Kidney glomerular epithelial cell (primary cell): ENCODE measurements at regions not wholly inside any gene's neighbourhood (a gene's known extent, or its start where the extent isn't known, plus 50 kb on each side); places are given as distances from the start of the nearest gene placed in this dataset.
A peak's percentile ranks its signal among the peaks of the same experiment; 100 is the strongest.

Source experiments
- DNase-seq: peaks from one replicate; lab custom pipeline; 2025; lab: John Stamatoyannopoulos, UW

GRCh38 chr5:21694567-21694966 lies 1158.6 kb downstream of the CDH12 start:
- no peak for DNase-seq

- no peak for DNase-seq
These were observed 1159.6 kb downstream of the CDH12 start for GRCh38 chr5:21693591-21693990.

GRCh38 chr5:21689587-21689986 lies 1163.6 kb downstream of the CDH12 start:
- no peak for DNase-seq

- DNase-seq: no peak
These were observed 1164.5 kb downstream of the CDH12 start for GRCh38 chr5:21688655-21689054.

GRCh38 chr5:21687621-21688020 lies 1165.5 kb downstream of the CDH12 start:
- no peak for DNase-seq

GRCh38 chr5:21686706-21687105 lies 1166.4 kb downstream of the CDH12 start:
- no peak for DNase-seq

- DNase-seq: peak; percentile 26
These were observed 1167.6 kb downstream of the CDH12 start for GRCh38 chr5:21685522-21685921.

GRCh38 chr5:21684992-21685391 lies 1168.2 kb downstream of the CDH12 start:
- DNase-seq: no peak

- DNase-seq: no peak
These were observed 1171.2 kb downstream of the CDH12 start for GRCh38 chr5:21681911-21682310.

GRCh38 chr5:21680641-21681040 lies 1172.5 kb downstream of the CDH12 start:
- DNase-seq: no peak

- DNase-seq: peak; percentile 73
These were observed 1172.9 kb downstream of the CDH12 start for GRCh38 chr5:21680196-21680595.

GRCh38 chr5:21678526-21678925 lies 1174.6 kb downstream of the CDH12 start:
- no peak for DNase-seq

GRCh38 chr5:21672911-21673310 lies 1180.2 kb downstream of the CDH12 start:
- DNase-seq: no peak

- DNase-seq: no peak
These were observed 1180.8 kb downstream of the CDH12 start for GRCh38 chr5:21672360-21672759.

- no peak for DNase-seq
These were observed 1187.6 kb downstream of the CDH12 start for GRCh38 chr5:21665524-21665923.

GRCh38 chr5:21663082-21663481 lies 1190.1 kb downstream of the CDH12 start:
- DNase-seq: no peak

GRCh38 chr5:21661184-21661583 lies 1192.0 kb downstream of the CDH12 start:
- DNase-seq: no peak

GRCh38 chr5:21654556-21654955 lies 1198.6 kb downstream of the CDH12 start:
- DNase-seq: no peak

- no peak for DNase-seq
These were observed 1203.2 kb downstream of the CDH12 start for GRCh38 chr5:21649969-21650368.

GRCh38 chr5:21646469-21646868 lies 1206.7 kb downstream of the CDH12 start:
- no peak for DNase-seq

- no peak for DNase-seq
These were observed 1209.1 kb downstream of the CDH12 start for GRCh38 chr5:21644032-21644431.

- no peak for DNase-seq
These were observed 1210.8 kb downstream of the CDH12 start for GRCh38 chr5:21642312-21642711.

- peak; percentile 40 for DNase-seq
These were observed 1229.3 kb downstream of the CDH12 start for GRCh38 chr5:21623831-21624230.

- no peak for DNase-seq
These were observed 1237.9 kb downstream of the CDH12 start for GRCh38 chr5:21615195-21615765.
